GM20000 (cell line): ENCODE measurements at regions not wholly inside any gene's neighbourhood (a gene's known extent, or its start where the extent isn't known, plus 50 kb on each side); places are given as distances from the start of the nearest gene placed in this dataset.

Experiments used
- DNase-seq: peaks from one replicate; pipeline ENCODE4 v3.0.0; 2012; ENCODE audit warnings: low spot score
- CTCF ChIP-seq: IDR thresholded peaks from 2 replicates; pipeline ENCODE4 v1.5.1; 2012; ENCODE audit warnings: mild to moderate bottlenecking, control low read depth; ENCODE audit errors: extremely low read depth, missing control alignments

- no peak for DNase-seq
- no peak for TF ChIP-seq CTCF
These were observed 1246.5 kb downstream of the TYW1 start for GRCh38 chr7:68243128-68243527.

- no peak for DNase-seq
- no peak for TF ChIP-seq CTCF
These were observed 1247.8 kb downstream of the TYW1 start for GRCh38 chr7:68244389-68244788.

GRCh38 chr7:68245688-68246087 is 1249.1 kb downstream of the TYW1 start:
- DNase-seq = no peak

GRCh38 chr7:68246189-68246633 is 1249.6 kb downstream of the TYW1 start:
- DNase-seq = no peak
- TF ChIP-seq CTCF = no peak

More at GRCh38 chr7:68245688-68246087, 1249.1 kb downstream of the TYW1 start:
- TF ChIP-seq CTCF = no peak

- no peak for DNase-seq
- no peak for TF ChIP-seq CTCF
These were observed 1250.5 kb downstream of the TYW1 start for GRCh38 chr7:68247126-68247525.

GRCh38 chr7:68247571-68247970 is 1250.9 kb downstream of the TYW1 start:
- DNase-seq = no peak
- TF ChIP-seq CTCF = no peak

- TF ChIP-seq CTCF = no peak
These were observed 1252.3 kb downstream of the TYW1 start for GRCh38 chr7:68248973-68249372.

More at GRCh38 chr7:68248973-68249372, 1252.3 kb downstream of the TYW1 start:
- no peak for DNase-seq
